Liver (tissue), 8 donors: ENCODE measurements at regions not wholly inside any gene's neighbourhood (a gene's known extent, or its start where the extent isn't known, plus 50 kb on each side); places are given as distances from the start of the nearest gene placed in this dataset.

ENCODE experiments used
- DNase-seq: peaks from one replicate; pipeline ENCODE4 v3.0.0-alpha.2; 2017; ENCODE audit warnings: low spot score
- H3K27ac ChIP-seq, 2 donors: one replicate each; pipeline ENCODE4 v1.7.0; 2013; ENCODE audit warnings: inconsistent platforms in 2 of 2, low read length in 2 of 2, control low read depth in 1 of 2, low read depth in 1 of 2, mild to moderate bottlenecking in 1 of 2
- H3K27me3 ChIP-seq, 4 donors: one replicate each; pipeline versions ENCODE4 v1.6.1 to v1.7.0; 2013; ENCODE audit warnings: low read length in 3 of 4, inconsistent platforms in 1 of 4, mild to moderate bottlenecking in 1 of 4, moderate library complexity in 1 of 4; ENCODE audit not compliant: control insufficient read depth in 4 of 4, insufficient read depth in 4 of 4
- H3K36me3 ChIP-seq, 4 donors: one replicate each; pipeline versions ENCODE4 v1.6.1 to v1.7.0; 2013; ENCODE audit warnings: low read length in 3 of 4, mild to moderate bottlenecking in 3 of 4, low read depth in 1 of 4, moderate library complexity in 1 of 4; ENCODE audit not compliant: control insufficient read depth in 4 of 4, insufficient read depth in 3 of 4
- H3K4me1 ChIP-seq, 4 donors: one replicate each; pipeline versions ENCODE4 v1.6.1 to v1.7.0; 2013; ENCODE audit warnings: low read length in 3 of 4, mild to moderate bottlenecking in 3 of 4, moderate library complexity in 1 of 4; ENCODE audit not compliant: control insufficient read depth in 4 of 4, insufficient read depth in 4 of 4
- H3K4me3 ChIP-seq, 3 donors: one replicate each; pipeline versions ENCODE4 v1.6.1 to v1.7.0; 2013; ENCODE audit warnings: low read length in 3 of 3, control low read depth in 1 of 3, low read depth in 1 of 3, mild to moderate bottlenecking in 1 of 3
- H3K9ac ChIP-seq, 2 donors: one replicate each; pipeline ENCODE4 v1.7.0; 2013; ENCODE audit warnings: low read length in 2 of 2, mild to moderate bottlenecking in 2 of 2, moderate library complexity in 2 of 2, control low read depth in 1 of 2, low read depth in 1 of 2
- H3K9me3 ChIP-seq, 4 donors: one replicate each; pipeline versions ENCODE4 v1.6.1 to v1.7.0; 2013; ENCODE audit warnings: low read length in 3 of 4; ENCODE audit not compliant: control insufficient read depth in 4 of 4
- EGR1 ChIP-seq, 2 donors: IDR thresholded peaks; 2 replicates each; pipeline ENCODE4 v1.6.1; 2016 to 2018; ENCODE audit warnings: antibody characterized with exemption in 2 of 2, low read depth in 2 of 2
- FOXA1 ChIP-seq: IDR thresholded peaks from 2 replicates; pipeline ENCODE4 v1.6.1; 2016; ENCODE audit warnings: antibody characterized with exemption
- FOXA2 ChIP-seq: IDR thresholded peaks from 2 replicates; pipeline ENCODE4 v1.6.1; 2016; ENCODE audit warnings: antibody characterized with exemption
- HNF4A ChIP-seq, 2 donors: conservative IDR thresholded peaks; 2 replicates each; pipeline ENCODE4 v1.6.1; 2016; ENCODE audit warnings: antibody characterized with exemption in 2 of 2, mild to moderate bottlenecking in 2 of 2
- HNF4G ChIP-seq: IDR thresholded peaks from 2 replicates; pipeline ENCODE4 v1.6.1; 2016; ENCODE audit warnings: antibody characterized with exemption
- JUND ChIP-seq, 2 donors: IDR thresholded peaks; 2 replicates each; pipeline ENCODE4 v1.6.1; 2016; ENCODE audit warnings: antibody characterized with exemption in 2 of 2
- NR2F2 ChIP-seq: IDR thresholded peaks from 2 replicates; pipeline ENCODE4 v1.6.1; 2016; ENCODE audit warnings: antibody characterized with exemption
- RAD21 ChIP-seq, 2 donors: IDR thresholded peaks; 2 replicates each; pipeline ENCODE4 v1.6.1; 2016; ENCODE audit warnings: antibody characterized with exemption in 2 of 2, mild to moderate bottlenecking in 2 of 2
- RXRA ChIP-seq, 2 donors: IDR thresholded peaks; 2 replicates each; pipeline ENCODE4 v1.6.1; 2017 to 2018; ENCODE audit warnings: antibody characterized with exemption in 2 of 2, mild to moderate bottlenecking in 1 of 2
- SP1 ChIP-seq: IDR thresholded peaks from 2 replicates; pipeline ENCODE4 v1.6.1; 2018; ENCODE audit warnings: antibody characterized with exemption, mild to moderate bottlenecking
- YY1 ChIP-seq: IDR thresholded peaks from 2 replicates; pipeline ENCODE4 v1.6.1; 2016; ENCODE audit warnings: antibody characterized with exemption, mild to moderate bottlenecking
- WGBS: extraction: QIAGEN DNeasy Blood & Tissue Kit; methylation state at CpG from one replicate; pipeline ENCODE4 v1.1.7; 2013; 5-methylcytosine and 5-hydroxymethylcytosine counted together
- TF ChIP-seq, protein P1 (sequence below): IDR thresholded peaks from 2 replicates; pipeline ENCODE4 v1.6.1; 2016; ENCODE audit warnings: antibody characterized with exemption
- TF ChIP-seq, protein P2 (sequence below): IDR thresholded peaks from 2 replicates; pipeline ENCODE4 v1.6.1; 2016; ENCODE audit warnings: antibody characterized with exemption
- TF ChIP-seq, protein P3 (sequence below): fragments of 150-350 bp; IDR thresholded peaks from 2 replicates; pipeline ENCODE4 v1.5.1; 2017; ENCODE audit warnings: improper control_type of control experiment, low read depth, low read length; ENCODE audit not compliant: missing input control
- TF ChIP-seq, protein P4 (sequence below): IDR thresholded peaks from 2 replicates; pipeline ENCODE4 v1.6.1; 2016; ENCODE audit warnings: antibody characterized with exemption
- TF ChIP-seq, protein P5 (sequence below): IDR thresholded peaks from 2 replicates; pipeline ENCODE4 v1.6.1; 2016; ENCODE audit warnings: antibody characterized with exemption, mild to moderate bottlenecking
- donor health status: healthy.
- donor health status: healthy.
- donor health status: healthy.
- donor health status: healthy.
- donor health status: healthy.

DNA sequence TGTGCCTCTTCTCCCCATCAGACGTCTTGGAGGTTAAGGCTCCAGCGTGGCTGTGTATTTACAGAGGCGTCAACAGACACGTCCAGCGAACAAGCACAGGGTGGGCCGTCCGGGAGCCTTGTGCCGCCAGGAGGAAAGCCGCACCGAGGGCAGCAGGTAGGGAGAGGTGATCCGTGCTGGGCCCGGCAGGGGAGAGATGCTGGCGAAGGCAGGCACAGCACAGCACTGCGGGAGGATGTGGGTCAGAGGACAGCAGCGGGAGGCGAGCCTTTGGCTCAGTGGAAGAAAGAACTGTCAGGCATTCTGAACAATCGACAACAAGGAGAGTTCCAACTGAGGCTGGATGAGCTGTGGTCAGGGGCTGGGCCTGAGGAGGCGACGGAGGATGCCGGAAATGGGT, 144.1 kb upstream of the TNR start:
- WGBS = 75% methylated on average over 20 of the region's 20 CpGs

DNA sequence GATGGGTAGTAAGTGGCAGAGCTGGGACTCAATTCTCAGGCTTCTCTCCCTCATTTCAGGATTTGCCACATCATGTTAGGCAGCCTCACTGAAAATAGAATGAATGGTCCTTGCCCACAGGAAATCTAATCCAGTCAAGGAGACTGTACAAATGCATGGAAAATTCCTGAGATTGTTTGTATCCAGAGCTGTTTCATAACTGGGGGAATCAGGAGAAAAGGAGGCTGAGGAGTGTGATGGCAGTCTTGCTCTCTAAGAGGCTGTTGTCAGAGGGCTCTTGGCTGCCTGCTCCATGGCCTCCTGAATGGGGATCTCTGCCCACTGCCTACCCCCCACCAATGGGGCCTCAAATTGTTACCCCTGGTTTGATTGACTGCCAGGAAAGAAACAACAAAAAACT, 141.9 kb upstream of the TNR start:
- no peak overlapping the region for H3K27ac ChIP-seq
- DNase-seq = no peak
- TF ChIP-seq FOXA2 (no peak), SP1 (no peak), YY1 (no peak), JUND (IDR thresholded peaks at IDR 0.05) (no peak), HNF4G (no peak), NR2F2 (no peak), FOXA1 (no peak), RAD21 (IDR thresholded peaks at IDR 0.05) (no peak), HNF4A (conservative IDR thresholded peaks at IDR 0.05) (no peak)
- TF ChIP-seq, protein P1, sequence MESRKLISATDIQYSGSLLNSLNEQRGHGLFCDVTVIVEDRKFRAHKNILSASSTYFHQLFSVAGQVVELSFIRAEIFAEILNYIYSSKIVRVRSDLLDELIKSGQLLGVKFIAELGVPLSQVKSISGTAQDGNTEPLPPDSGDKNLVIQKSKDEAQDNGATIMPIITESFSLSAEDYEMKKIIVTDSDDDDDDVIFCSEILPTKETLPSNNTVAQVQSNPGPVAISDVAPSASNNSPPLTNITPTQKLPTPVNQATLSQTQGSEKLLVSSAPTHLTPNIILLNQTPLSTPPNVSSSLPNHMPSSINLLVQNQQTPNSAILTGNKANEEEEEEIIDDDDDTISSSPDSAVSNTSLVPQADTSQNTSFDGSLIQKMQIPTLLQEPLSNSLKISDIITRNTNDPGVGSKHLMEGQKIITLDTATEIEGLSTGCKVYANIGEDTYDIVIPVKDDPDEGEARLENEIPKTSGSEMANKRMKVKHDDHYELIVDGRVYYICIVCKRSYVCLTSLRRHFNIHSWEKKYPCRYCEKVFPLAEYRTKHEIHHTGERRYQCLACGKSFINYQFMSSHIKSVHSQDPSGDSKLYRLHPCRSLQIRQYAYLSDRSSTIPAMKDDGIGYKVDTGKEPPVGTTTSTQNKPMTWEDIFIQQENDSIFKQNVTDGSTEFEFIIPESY = no peak
- TF ChIP-seq, protein P2, sequence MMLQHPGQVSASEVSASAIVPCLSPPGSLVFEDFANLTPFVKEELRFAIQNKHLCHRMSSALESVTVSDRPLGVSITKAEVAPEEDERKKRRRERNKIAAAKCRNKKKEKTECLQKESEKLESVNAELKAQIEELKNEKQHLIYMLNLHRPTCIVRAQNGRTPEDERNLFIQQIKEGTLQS = no peak
- TF ChIP-seq, protein P3, sequence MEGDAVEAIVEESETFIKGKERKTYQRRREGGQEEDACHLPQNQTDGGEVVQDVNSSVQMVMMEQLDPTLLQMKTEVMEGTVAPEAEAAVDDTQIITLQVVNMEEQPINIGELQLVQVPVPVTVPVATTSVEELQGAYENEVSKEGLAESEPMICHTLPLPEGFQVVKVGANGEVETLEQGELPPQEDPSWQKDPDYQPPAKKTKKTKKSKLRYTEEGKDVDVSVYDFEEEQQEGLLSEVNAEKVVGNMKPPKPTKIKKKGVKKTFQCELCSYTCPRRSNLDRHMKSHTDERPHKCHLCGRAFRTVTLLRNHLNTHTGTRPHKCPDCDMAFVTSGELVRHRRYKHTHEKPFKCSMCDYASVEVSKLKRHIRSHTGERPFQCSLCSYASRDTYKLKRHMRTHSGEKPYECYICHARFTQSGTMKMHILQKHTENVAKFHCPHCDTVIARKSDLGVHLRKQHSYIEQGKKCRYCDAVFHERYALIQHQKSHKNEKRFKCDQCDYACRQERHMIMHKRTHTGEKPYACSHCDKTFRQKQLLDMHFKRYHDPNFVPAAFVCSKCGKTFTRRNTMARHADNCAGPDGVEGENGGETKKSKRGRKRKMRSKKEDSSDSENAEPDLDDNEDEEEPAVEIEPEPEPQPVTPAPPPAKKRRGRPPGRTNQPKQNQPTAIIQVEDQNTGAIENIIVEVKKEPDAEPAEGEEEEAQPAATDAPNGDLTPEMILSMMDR = no peak
- TF ChIP-seq, protein P4, sequence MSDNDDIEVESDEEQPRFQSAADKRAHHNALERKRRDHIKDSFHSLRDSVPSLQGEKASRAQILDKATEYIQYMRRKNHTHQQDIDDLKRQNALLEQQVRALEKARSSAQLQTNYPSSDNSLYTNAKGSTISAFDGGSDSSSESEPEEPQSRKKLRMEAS = no peak
- TF ChIP-seq, protein P5, sequence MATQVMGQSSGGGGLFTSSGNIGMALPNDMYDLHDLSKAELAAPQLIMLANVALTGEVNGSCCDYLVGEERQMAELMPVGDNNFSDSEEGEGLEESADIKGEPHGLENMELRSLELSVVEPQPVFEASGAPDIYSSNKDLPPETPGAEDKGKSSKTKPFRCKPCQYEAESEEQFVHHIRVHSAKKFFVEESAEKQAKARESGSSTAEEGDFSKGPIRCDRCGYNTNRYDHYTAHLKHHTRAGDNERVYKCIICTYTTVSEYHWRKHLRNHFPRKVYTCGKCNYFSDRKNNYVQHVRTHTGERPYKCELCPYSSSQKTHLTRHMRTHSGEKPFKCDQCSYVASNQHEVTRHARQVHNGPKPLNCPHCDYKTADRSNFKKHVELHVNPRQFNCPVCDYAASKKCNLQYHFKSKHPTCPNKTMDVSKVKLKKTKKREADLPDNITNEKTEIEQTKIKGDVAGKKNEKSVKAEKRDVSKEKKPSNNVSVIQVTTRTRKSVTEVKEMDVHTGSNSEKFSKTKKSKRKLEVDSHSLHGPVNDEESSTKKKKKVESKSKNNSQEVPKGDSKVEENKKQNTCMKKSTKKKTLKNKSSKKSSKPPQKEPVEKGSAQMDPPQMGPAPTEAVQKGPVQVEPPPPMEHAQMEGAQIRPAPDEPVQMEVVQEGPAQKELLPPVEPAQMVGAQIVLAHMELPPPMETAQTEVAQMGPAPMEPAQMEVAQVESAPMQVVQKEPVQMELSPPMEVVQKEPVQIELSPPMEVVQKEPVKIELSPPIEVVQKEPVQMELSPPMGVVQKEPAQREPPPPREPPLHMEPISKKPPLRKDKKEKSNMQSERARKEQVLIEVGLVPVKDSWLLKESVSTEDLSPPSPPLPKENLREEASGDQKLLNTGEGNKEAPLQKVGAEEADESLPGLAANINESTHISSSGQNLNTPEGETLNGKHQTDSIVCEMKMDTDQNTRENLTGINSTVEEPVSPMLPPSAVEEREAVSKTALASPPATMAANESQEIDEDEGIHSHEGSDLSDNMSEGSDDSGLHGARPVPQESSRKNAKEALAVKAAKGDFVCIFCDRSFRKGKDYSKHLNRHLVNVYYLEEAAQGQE = no peak

More for the DNA sequence above, 144.1 kb upstream of the TNR start:
- H3K27ac ChIP-seq = no peak overlapping the region
- no peak for TF ChIP-seq FOXA2
- TF ChIP-seq JUND (IDR thresholded peaks at IDR 0.05) = no peak
- no peak for TF ChIP-seq EGR1 (IDR thresholded peaks at IDR 0.05; ENCODE audit: low read depth in 2 of 2)
- TF ChIP-seq, protein P3 = no peak
- no peak for TF ChIP-seq FOXA1
- TF ChIP-seq, protein P5 = no peak
- TF ChIP-seq RXRA (IDR thresholded peaks at IDR 0.05) = no peak
- H3K9ac ChIP-seq = no peak overlapping the region
- H3K36me3 ChIP-seq = no peaks in the 10 kb centered on the region
- DNase-seq = no peak
- no peaks in the 10 kb centered on the region for H3K4me1 ChIP-seq
- no peaks in the 10 kb centered on the region for H3K9me3 ChIP-seq
- no peak overlapping the region for H3K4me3 ChIP-seq
- H3K27me3 ChIP-seq = no peaks in the 10 kb centered on the region

More for the DNA sequence above, 141.9 kb upstream of the TNR start:
- H3K4me1 ChIP-seq = no peaks in the 10 kb centered on the region
- no peaks in the 10 kb centered on the region for H3K36me3 ChIP-seq
- no peak overlapping the region for H3K4me3 ChIP-seq
- no peaks in the 10 kb centered on the region for H3K9me3 ChIP-seq
- no peak overlapping the region for H3K9ac ChIP-seq
- no peaks in the 10 kb centered on the region for H3K27me3 ChIP-seq
